ENCODE measurements at regions not wholly inside any gene's neighbourhood (a gene's known extent, or its start where the extent isn't known, plus 50 kb on each side); places are given as distances from the start of the nearest gene placed in this dataset.

GRCh38 chr21:43362321-43362791, 64.6 kb downstream of the SIK1 start:
- TF ChIP-seq PKNOX1 (IDR thresholded peaks at IDR 0.05) (no peak), FOXM1 (IDR thresholded peaks at IDR 0.05; ENCODE audit: borderline replicate concordance) (no peak), BHLHE40 (IDR thresholded peaks at IDR 0.05; ENCODE audit: borderline replicate concordance) (no peak), TARDBP (IDR thresholded peaks at IDR 0.05) (no peak), CTBP1 (IDR thresholded peaks at IDR 0.05; ENCODE audit: borderline replicate concordance) (no peak), SUZ12 (IDR thresholded peaks at IDR 0.05) (no peak), NFRKB (IDR thresholded peaks at IDR 0.05) (no peak), FOXA1 (IDR thresholded peaks at IDR 0.05) (no peak), ARNT (IDR thresholded peaks at IDR 0.05) (no peak), ZNF384 (IDR thresholded peaks at IDR 0.05) (no peak), SP1 (IDR thresholded peaks at IDR 0.05) (no peak), ELF4 (IDR thresholded peaks at IDR 0.05) (no peak), LEF1 (IDR thresholded peaks at IDR 0.05; ENCODE audit: borderline replicate concordance) (no peak), FOXK2 (IDR thresholded peaks at IDR 0.05) (no peak)

Measured in HEK293T (cell line).